HEK293 (cell line): ENCODE measurements at regions not wholly inside any gene's neighbourhood (a gene's known extent, or its start where the extent isn't known, plus 50 kb on each side); places are given as distances from the start of the nearest gene placed in this dataset.

Experiments used
- CTCF ChIA-PET: fragments of 350-600 bp; formaldehyde crosslinking; extraction: SDS; loops from one replicate; lab custom pipeline; 2021; ENCODE audit warnings: antibody characterized with exemption; lab: Yijun Ruan, JAX
- POLR2A ChIA-PET: fragments of 300-600 bp; formaldehyde crosslinking; extraction: SDS; loops from one replicate; lab custom pipeline; 2020; ENCODE audit warnings: antibody characterized with exemption, inconsistent platforms; lab: Yijun Ruan, JAX
- H3K27ac ChIP-seq: fragments of 200-500 bp; sonication (Bioruptor generic); 2 replicates; pipeline ENCODE4 v1.5.1; 2014; ENCODE audit warnings: low read depth, low read length, control low read depth, inconsistent platforms; ENCODE audit errors: extremely low read depth
- H3K36me3 ChIP-seq, 2 experiments: fragments of 200-500 bp in 1 of 2; sonication (Bioruptor generic) in 1 of 2; 1 replicate in 1 of 2; 2 replicates in 1 of 2; pipeline ENCODE4 v1.5.1; 2014 to 2017; ENCODE audit warnings: inconsistent platforms in 2 of 2, low read length in 2 of 2; ENCODE audit not compliant: control insufficient read depth in 2 of 2, insufficient read depth in 1 of 2
- H3K4me1 ChIP-seq: fragments of 200-500 bp; sonication (Bioruptor generic); 2 replicates; pipeline ENCODE4 v1.5.1; 2014; ENCODE audit warnings: mild to moderate bottlenecking, low read length, inconsistent platforms; ENCODE audit not compliant: control insufficient read depth, insufficient read depth
- H3K4me3 ChIP-seq: 2 replicates; pipeline ENCODE4 v1.5.1; 2011; ENCODE audit warnings: low read depth, mild to moderate bottlenecking, control low read depth, low read length, moderate library complexity
- H3K9me3 ChIP-seq: fragments of 200-500 bp; sonication (Bioruptor generic); 2 replicates; pipeline ENCODE4 v1.5.1; 2014; ENCODE audit warnings: low read depth, low read length, inconsistent platforms; ENCODE audit not compliant: control insufficient read depth, insufficient read depth
- GFI1B ChIP-seq: fragments of 450-650 bp; formaldehyde crosslinking; IDR thresholded peaks from 2 replicates; pipeline ENCODE4 v1.5.1; 2016; ENCODE audit warnings: missing biosample characterization, missing genetic modification characterization
- GLI2 ChIP-seq: fragments of 450-650 bp; formaldehyde crosslinking; IDR thresholded peaks from 2 replicates; pipeline ENCODE4; 2017; ENCODE audit warnings: missing biosample characterization, missing genetic modification characterization, low read depth, borderline replicate concordance
- GLIS2 ChIP-seq: fragments of 450-650 bp; formaldehyde crosslinking; IDR thresholded peaks from 2 replicates; pipeline ENCODE4 v1.5.1; 2016; ENCODE audit warnings: missing biosample characterization, missing genetic modification characterization
- KLF16 ChIP-seq: fragments of 450-650 bp; formaldehyde crosslinking; IDR thresholded peaks from 2 replicates; pipeline ENCODE4 v1.5.1; 2017; ENCODE audit warnings: missing biosample characterization, missing genetic modification characterization
- MZF1 ChIP-seq: fragments of 450-650 bp; formaldehyde crosslinking; IDR thresholded peaks from 2 replicates; pipeline ENCODE4 v1.5.1; 2017; ENCODE audit warnings: missing biosample characterization, missing genetic modification characterization, borderline replicate concordance
- REPIN1 ChIP-seq: fragments of 450-650 bp; formaldehyde crosslinking; IDR thresholded peaks from 2 replicates; pipeline ENCODE4 v1.5.1; 2017; ENCODE audit warnings: missing biosample characterization, missing genetic modification characterization, low read depth
- TRIM28 ChIP-seq: IDR thresholded peaks from 2 replicates; pipeline ENCODE4 v1.6.1; 2011; ENCODE audit warnings: low read length, control low read depth, borderline replicate concordance
- ZFP41 ChIP-seq: fragments of 450-650 bp; formaldehyde crosslinking; IDR thresholded peaks from 2 replicates; pipeline ENCODE4 v1.5.1; 2016; ENCODE audit warnings: missing biosample characterization, missing genetic modification characterization, borderline replicate concordance
- ZNF416 ChIP-seq: fragments of 450-650 bp; formaldehyde crosslinking; IDR thresholded peaks from 2 replicates; pipeline ENCODE4 v1.5.1; 2016; ENCODE audit warnings: missing biosample characterization, missing genetic modification characterization
- ZNF48 ChIP-seq: fragments of 450-650 bp; formaldehyde crosslinking; IDR thresholded peaks from 2 replicates; pipeline ENCODE4 v1.5.1; 2016; ENCODE audit warnings: missing biosample characterization, missing genetic modification characterization
- ZNF501 ChIP-seq: fragments of 450-650 bp; formaldehyde crosslinking; IDR thresholded peaks from 2 replicates; pipeline ENCODE4 v1.5.1; 2016; ENCODE audit warnings: missing biosample characterization, missing genetic modification characterization
- ZNF521 ChIP-seq: fragments of 450-650 bp; formaldehyde crosslinking; IDR thresholded peaks from 2 replicates; pipeline ENCODE4 v1.5.1; 2017; ENCODE audit warnings: missing biosample characterization, mild to moderate bottlenecking, missing genetic modification characterization
- ZNF555 ChIP-seq: fragments of 450-650 bp; formaldehyde crosslinking; conservative IDR thresholded peaks from 2 replicates; pipeline ENCODE4 v1.5.1; 2017; ENCODE audit warnings: missing biosample characterization, mild to moderate bottlenecking, missing genetic modification characterization, inconsistent platforms
- ZNF585B ChIP-seq: fragments of 450-650 bp; formaldehyde crosslinking; IDR thresholded peaks from 2 replicates; pipeline ENCODE4 v1.5.1; 2016; ENCODE audit warnings: missing biosample characterization, missing genetic modification characterization
- ZNF621 ChIP-seq: fragments of 450-650 bp; formaldehyde crosslinking; IDR thresholded peaks from 2 replicates; pipeline ENCODE4 v1.5.1; 2017; ENCODE audit warnings: missing biosample characterization, missing genetic modification characterization
- ZNF677 ChIP-seq: fragments of 450-650 bp; IDR thresholded peaks from 2 replicates; pipeline ENCODE4 v1.5.0; 2018; ENCODE audit warnings: missing biosample characterization, mild to moderate bottlenecking, missing genetic modification characterization, moderate library complexity
- TF ChIP-seq, protein P1 (sequence below): fragments of 450-650 bp; IDR thresholded peaks from 2 replicates; pipeline ENCODE4 v1.5.1; 2018; ENCODE audit warnings: missing biosample characterization, mild to moderate bottlenecking, missing genetic modification characterization
- TF ChIP-seq, protein P2 (sequence below): fragments of 450-650 bp; formaldehyde crosslinking; IDR thresholded peaks from 2 replicates; pipeline ENCODE4 v1.5.1; 2017; ENCODE audit warnings: missing biosample characterization, missing genetic modification characterization
- TF ChIP-seq, protein P3 (sequence below): fragments of 450-650 bp; formaldehyde crosslinking; IDR thresholded peaks from 2 replicates; pipeline ENCODE4 v1.5.1; 2016; ENCODE audit warnings: missing biosample characterization, missing genetic modification characterization
- TF ChIP-seq, protein P4 (sequence below): fragments of 450-650 bp; formaldehyde crosslinking; IDR thresholded peaks from 2 replicates; pipeline ENCODE4 v1.5.1; 2016; ENCODE audit warnings: missing biosample characterization, missing genetic modification characterization

DNA sequence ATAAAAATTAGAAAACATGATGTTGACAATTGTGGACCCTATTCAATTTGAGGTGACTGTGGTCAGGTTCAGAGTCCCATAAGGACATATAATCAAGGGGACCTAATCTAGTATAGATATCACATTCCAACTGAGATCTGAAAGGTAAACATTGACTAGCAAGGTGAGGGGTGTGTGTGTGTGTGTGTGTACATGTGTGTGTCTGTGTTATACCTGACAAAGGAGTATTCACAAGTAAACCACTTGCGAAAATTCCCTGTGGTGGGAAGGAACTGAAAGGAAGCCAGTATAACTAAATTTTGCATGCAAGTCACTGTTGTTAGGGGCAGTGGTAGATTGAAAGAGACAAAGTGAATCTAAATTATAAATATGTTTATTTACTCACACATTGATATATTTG lies 723.7 kb downstream of the COL12A1 start:
- no peaks in the 10 kb centered on the region for H3K36me3 ChIP-seq
- ChIA-PET CTCF (no interaction called here), POLR2A (no interaction called here)
- H3K9me3 ChIP-seq = no peaks in the 10 kb centered on the region
- H3K4me1 ChIP-seq = no peaks in the 10 kb centered on the region
- no peak overlapping the region for H3K4me3 ChIP-seq
- TF ChIP-seq ZFP41 (tag by site-specific recombination) = no peak
- no peak overlapping the region for H3K27ac ChIP-seq

DNA sequence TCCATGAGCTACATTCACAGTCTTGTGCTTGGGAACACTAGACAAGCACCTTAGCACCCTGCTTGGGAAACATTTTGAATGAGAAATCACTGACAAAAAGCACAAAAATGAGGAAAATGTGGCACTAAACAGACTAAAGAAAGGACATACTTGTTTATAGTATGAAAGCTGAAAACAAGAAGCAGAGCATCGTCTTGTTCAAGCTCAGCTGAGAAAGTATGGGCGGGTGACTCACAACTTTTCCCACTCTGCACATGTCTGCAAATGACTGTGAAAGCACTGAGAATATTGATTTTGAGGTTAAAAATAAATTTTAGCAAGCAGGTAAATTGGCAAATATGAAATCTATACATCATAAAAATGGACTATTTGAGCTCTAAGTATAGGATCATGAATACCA lies 725.3 kb downstream of the COL12A1 start:
- no peak overlapping the region for H3K27ac ChIP-seq
- CTCF ChIA-PET = no interaction called here
- TF ChIP-seq GLIS2 (tag by site-specific recombination) (no peak), ZNF585B (tag by site-specific recombination) (no peak)
- TF ChIP-seq, all 188 proteins: peak for 0
- POLR2A ChIA-PET = no interaction called here
- no peaks in the 10 kb centered on the region for H3K36me3 ChIP-seq
- H3K4me1 ChIP-seq = no peaks in the 10 kb centered on the region
- no peaks in the 10 kb centered on the region for H3K9me3 ChIP-seq
- no peak overlapping the region for H3K4me3 ChIP-seq

DNA sequence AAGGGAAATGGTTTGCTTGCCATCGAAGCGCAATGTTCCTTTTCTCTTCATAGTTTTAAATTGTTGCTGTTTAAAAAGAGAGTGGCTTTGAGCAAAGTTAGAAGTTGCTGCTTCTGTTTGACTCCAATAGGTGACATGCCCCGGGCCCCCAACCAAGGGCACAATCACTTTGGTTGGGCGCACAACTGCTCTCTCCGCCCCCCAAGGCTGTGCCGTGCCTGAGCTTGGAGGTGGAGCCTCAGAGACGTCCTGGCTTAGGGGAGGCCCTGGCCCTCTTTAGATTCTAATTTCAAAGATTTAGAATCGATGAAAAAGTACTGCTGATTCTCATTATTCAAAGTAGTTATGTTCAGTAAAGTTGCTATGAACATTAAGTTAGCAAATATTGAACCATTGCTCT lies 725.9 kb downstream of the COL12A1 start:
- ChIA-PET CTCF (no interaction called here), POLR2A (no interaction called here)
- Histone ChIP-seq H3K9me3 (no peaks in the 10 kb centered on the region), H3K36me3 (no peaks in the 10 kb centered on the region), H3K27ac (no peak overlapping the region), H3K4me3 (no peak overlapping the region), H3K4me1 (no peaks in the 10 kb centered on the region)
- no peak for TF ChIP-seq ZNF416
- TF ChIP-seq, protein P1, sequence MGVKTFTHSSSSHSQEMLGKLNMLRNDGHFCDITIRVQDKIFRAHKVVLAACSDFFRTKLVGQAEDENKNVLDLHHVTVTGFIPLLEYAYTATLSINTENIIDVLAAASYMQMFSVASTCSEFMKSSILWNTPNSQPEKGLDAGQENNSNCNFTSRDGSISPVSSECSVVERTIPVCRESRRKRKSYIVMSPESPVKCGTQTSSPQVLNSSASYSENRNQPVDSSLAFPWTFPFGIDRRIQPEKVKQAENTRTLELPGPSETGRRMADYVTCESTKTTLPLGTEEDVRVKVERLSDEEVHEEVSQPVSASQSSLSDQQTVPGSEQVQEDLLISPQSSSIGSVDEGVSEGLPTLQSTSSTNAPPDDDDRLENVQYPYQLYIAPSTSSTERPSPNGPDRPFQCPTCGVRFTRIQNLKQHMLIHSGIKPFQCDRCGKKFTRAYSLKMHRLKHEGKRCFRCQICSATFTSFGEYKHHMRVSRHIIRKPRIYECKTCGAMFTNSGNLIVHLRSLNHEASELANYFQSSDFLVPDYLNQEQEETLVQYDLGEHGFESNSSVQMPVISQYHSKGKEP = no peak
- TF ChIP-seq, protein P2, sequence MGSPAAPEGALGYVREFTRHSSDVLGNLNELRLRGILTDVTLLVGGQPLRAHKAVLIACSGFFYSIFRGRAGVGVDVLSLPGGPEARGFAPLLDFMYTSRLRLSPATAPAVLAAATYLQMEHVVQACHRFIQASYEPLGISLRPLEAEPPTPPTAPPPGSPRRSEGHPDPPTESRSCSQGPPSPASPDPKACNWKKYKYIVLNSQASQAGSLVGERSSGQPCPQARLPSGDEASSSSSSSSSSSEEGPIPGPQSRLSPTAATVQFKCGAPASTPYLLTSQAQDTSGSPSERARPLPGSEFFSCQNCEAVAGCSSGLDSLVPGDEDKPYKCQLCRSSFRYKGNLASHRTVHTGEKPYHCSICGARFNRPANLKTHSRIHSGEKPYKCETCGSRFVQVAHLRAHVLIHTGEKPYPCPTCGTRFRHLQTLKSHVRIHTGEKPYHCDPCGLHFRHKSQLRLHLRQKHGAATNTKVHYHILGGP (tag by site-specific recombination) = no peak
- TF ChIP-seq TRIM28 = no peak
- TF ChIP-seq GFI1B (tag by site-specific recombination) = no peak
- TF ChIP-seq ZNF501 (tag by site-specific recombination) = no peak
- TF ChIP-seq REPIN1 (tag by site-specific recombination) = no peak
- TF ChIP-seq GLI2 = no peak
- no peak for TF ChIP-seq ZNF677
- TF ChIP-seq ZNF585B (tag by site-specific recombination) = no peak
- TF ChIP-seq, protein P3, sequence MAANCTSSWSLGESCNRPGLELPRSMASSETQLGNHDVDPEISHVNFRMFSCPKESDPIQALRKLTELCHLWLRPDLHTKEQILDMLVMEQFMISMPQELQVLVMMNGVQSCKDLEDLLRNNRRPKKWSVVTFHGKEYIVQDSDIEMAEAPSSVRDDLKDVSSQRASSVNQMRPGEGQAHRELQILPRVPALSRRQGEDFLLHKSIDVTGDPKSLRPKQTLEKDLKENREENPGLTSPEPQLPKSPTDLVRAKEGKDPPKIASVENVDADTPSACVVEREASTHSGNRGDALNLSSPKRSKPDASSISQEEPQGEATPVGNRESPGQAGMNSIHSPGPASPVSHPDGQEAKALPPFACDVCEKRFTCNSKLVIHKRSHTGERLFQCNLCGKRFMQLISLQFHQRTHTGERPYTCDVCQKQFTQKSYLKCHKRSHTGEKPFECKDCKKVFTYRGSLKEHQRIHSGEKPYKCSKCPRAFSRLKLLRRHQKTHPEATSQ = no peak
- TF ChIP-seq, protein P4, sequence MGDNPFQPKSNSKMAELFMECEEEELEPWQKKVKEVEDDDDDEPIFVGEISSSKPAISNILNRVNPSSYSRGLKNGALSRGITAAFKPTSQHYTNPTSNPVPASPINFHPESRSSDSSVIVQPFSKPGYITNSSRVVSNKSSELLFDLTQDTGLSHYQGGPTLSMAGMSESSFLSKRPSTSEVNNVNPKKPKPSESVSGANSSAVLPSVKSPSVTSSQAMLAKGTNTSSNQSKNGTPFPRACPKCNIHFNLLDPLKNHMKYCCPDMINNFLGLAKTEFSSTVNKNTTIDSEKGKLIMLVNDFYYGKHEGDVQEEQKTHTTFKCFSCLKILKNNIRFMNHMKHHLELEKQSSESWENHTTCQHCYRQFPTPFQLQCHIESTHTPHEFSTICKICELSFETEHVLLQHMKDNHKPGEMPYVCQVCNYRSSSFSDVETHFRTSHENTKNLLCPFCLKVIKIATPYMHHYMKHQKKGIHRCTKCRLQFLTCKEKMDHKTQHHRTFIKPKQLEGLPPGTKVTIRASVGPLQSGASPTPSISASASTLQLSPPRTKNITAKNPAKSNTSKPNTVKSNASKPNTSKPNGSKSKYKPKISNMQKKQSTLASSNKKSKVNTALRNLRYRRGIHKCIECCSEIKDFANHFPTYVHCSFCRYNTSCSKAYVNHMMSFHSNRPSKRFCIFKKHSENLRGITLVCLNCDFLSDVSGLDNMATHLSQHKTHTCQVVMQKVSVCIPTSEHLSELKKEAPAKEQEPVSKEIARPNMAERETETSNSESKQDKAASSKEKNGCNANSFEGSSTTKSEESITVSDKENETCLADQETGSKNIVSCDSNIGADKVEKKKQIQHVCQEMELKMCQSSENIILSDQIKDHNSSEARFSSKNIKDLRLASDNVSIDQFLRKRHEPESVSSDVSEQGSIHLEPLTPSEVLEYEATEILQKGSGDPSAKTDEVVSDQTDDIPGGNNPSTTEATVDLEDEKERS (tag by site-specific recombination) = no peak
- no peak for TF ChIP-seq ZNF621 (tag by site-specific recombination)
- no peak for TF ChIP-seq ZNF48 (tag by site-specific recombination)
- no peak for TF ChIP-seq ZNF555 (tag by site-specific recombination)
- no peak for TF ChIP-seq ZNF521 (tag by site-specific recombination)
- no peak for TF ChIP-seq KLF16 (tag by site-specific recombination)
- TF ChIP-seq MZF1 (tag by site-specific recombination) = no peak
